ENCODE measurements at regions not wholly inside any gene's neighbourhood (a gene's known extent, or its start where the extent isn't known, plus 50 kb on each side); places are given as distances from the start of the nearest gene placed in this dataset.

- Histone ChIP-seq H3K79me2 (ENCODE audit: insufficient read depth, low read length) (no peaks in the 10 kb centered on the region), H3K4me3 (replicated peaks in 1 of 2; ENCODE audit: low read depth in 1 of 2, low read length in 2 of 2) (no peak overlapping the region), H4K20me1 (ENCODE audit: insufficient read depth) (no peaks in the 10 kb centered on the region), H3K9ac (ENCODE audit: low read length) (no peak overlapping the region), H3K9me3 (ENCODE audit: control insufficient read depth in 1 of 2, insufficient read depth in 1 of 2, low read depth in 1 of 2, low read length in 2 of 2) (no peaks in the 10 kb centered on the region), H3K36me3 (ENCODE audit: control insufficient read depth in 1 of 2, insufficient read depth in 2 of 2, low read length in 2 of 2) (no peaks in the 10 kb centered on the region), H3K27ac (ENCODE audit: low read depth, low read length) (no peak overlapping the region), H3K27me3 (ENCODE audit: insufficient read depth, low read length) (no peaks in the 10 kb centered on the region), H3K4me2 (ENCODE audit: low read length) (no peak overlapping the region), H2AFZ (ENCODE audit: low read depth, low read length, poor library complexity, severe bottlenecking) (no peak overlapping the region), H3K4me1 (ENCODE audit: control insufficient read depth in 1 of 2, insufficient read depth in 2 of 2, low read length in 2 of 2) (no peaks in the 10 kb centered on the region), H3K9me2 (ENCODE audit: insufficient read depth) (peaks cover 2% of the 10 kb centered on the region; the same call in 1 of the 2 replicates)
- no TSS peak for BruUV-seq (replicated peaks)
- ATAC-seq (no peak), DNase-seq (ENCODE audit: low read depth, low spot score) (no peak)
- ChIA-PET CTCF (no interaction called here), POLR2A (no interaction called here), RAD21 (ENCODE audit: low non-redundant PET in 1 of 2, low total read pairs in 2 of 2, uncharacterized antibody in 2 of 2, unreplicated experiment in 2 of 2) (no interaction called here)
- no peak for TF ChIP-seq RAD21 (IDR thresholded peaks at IDR 0.05; ENCODE audit: low read depth)
- TF ChIP-seq ZNF274 (IDR thresholded peaks at IDR 0.05; ENCODE audit: low read depth, low read length) = no peak
- TF ChIP-seq JUND (IDR thresholded peaks at IDR 0.05) = no peak
- no peak for TF ChIP-seq FOSL1 (IDR thresholded peaks at IDR 0.05; ENCODE audit: low read depth)
- TF ChIP-seq, protein P1, sequence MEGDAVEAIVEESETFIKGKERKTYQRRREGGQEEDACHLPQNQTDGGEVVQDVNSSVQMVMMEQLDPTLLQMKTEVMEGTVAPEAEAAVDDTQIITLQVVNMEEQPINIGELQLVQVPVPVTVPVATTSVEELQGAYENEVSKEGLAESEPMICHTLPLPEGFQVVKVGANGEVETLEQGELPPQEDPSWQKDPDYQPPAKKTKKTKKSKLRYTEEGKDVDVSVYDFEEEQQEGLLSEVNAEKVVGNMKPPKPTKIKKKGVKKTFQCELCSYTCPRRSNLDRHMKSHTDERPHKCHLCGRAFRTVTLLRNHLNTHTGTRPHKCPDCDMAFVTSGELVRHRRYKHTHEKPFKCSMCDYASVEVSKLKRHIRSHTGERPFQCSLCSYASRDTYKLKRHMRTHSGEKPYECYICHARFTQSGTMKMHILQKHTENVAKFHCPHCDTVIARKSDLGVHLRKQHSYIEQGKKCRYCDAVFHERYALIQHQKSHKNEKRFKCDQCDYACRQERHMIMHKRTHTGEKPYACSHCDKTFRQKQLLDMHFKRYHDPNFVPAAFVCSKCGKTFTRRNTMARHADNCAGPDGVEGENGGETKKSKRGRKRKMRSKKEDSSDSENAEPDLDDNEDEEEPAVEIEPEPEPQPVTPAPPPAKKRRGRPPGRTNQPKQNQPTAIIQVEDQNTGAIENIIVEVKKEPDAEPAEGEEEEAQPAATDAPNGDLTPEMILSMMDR (IDR thresholded peaks at IDR 0.05 in 2 of 3, conservative IDR thresholded peaks at IDR 0.05 in 1 of 3; ENCODE audit: borderline replicate concordance in 1 of 3, insufficient read depth in 1 of 3, low read depth in 2 of 3, low read length in 2 of 3) = no peak
- no peak for TF ChIP-seq CEBPB (IDR thresholded peaks at IDR 0.05; ENCODE audit: low read depth)
- TF ChIP-seq, protein P2, sequence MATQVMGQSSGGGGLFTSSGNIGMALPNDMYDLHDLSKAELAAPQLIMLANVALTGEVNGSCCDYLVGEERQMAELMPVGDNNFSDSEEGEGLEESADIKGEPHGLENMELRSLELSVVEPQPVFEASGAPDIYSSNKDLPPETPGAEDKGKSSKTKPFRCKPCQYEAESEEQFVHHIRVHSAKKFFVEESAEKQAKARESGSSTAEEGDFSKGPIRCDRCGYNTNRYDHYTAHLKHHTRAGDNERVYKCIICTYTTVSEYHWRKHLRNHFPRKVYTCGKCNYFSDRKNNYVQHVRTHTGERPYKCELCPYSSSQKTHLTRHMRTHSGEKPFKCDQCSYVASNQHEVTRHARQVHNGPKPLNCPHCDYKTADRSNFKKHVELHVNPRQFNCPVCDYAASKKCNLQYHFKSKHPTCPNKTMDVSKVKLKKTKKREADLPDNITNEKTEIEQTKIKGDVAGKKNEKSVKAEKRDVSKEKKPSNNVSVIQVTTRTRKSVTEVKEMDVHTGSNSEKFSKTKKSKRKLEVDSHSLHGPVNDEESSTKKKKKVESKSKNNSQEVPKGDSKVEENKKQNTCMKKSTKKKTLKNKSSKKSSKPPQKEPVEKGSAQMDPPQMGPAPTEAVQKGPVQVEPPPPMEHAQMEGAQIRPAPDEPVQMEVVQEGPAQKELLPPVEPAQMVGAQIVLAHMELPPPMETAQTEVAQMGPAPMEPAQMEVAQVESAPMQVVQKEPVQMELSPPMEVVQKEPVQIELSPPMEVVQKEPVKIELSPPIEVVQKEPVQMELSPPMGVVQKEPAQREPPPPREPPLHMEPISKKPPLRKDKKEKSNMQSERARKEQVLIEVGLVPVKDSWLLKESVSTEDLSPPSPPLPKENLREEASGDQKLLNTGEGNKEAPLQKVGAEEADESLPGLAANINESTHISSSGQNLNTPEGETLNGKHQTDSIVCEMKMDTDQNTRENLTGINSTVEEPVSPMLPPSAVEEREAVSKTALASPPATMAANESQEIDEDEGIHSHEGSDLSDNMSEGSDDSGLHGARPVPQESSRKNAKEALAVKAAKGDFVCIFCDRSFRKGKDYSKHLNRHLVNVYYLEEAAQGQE (IDR thresholded peaks at IDR 0.05; ENCODE audit: low read depth) = no peak
- TF ChIP-seq POLR2A (IDR thresholded peaks at IDR 0.05; ENCODE audit: borderline replicate concordance, extremely low read depth, insufficient read depth, insufficient read length) = no peak
- no peak for TF ChIP-seq EZH2 (IDR thresholded peaks at IDR 0.05)
- TF ChIP-seq, protein P3, sequence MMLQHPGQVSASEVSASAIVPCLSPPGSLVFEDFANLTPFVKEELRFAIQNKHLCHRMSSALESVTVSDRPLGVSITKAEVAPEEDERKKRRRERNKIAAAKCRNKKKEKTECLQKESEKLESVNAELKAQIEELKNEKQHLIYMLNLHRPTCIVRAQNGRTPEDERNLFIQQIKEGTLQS (IDR thresholded peaks at IDR 0.05) = no peak
- intact Hi-C loops (cut with micrococcal nuclease) = no loop called here
Measured at GRCh38 chr10:50972591-50972990, 87.2 kb upstream of the A1CF start.
